Hematopoietic multipotent progenitor cell treated with erythropoietin and hydrocortisone succinate and interleukin-3 and kit ligand, for 4 days (in vitro differentiated cells): ENCODE measurements at regions not wholly inside any gene's neighbourhood (a gene's known extent, or its start where the extent isn't known, plus 50 kb on each side); places are given as distances from the start of the nearest gene placed in this dataset.
"Not testable (repeated sequence)": the region's sequence is repeated elsewhere in the genome, so short reads cannot be mapped to it uniquely, and the experiment has no call there.

Source experiments
- DNase-seq: peaks from one replicate; pipeline ENCODE4 v3.0.0-alpha.2; 2015

GRCh38 chr7:121519548-121520521 is 123.7 kb upstream of the FAM3C start:
- no peak for DNase-seq

DNA sequence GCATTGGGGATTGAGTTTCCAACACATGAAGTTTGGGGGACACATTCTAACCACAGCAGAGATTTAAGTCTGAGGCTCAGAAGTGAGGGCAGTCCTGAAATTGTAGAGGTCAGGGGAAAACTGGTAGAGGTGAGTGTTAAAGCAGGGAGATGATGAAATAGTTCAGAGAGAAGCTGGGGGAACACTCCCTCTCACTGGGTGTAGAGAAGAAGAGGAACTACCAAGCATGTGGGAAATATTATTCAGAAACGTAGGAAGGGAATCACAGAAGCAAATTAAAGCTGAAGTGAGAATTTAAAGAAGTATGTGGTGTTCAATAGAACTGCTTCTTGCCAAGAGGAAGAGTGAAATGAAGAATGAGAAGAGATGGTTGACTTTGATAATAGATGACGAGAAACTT is 121.5 kb upstream of the FAM3C start:
- peak; percentile 3 for DNase-seq

DNA sequence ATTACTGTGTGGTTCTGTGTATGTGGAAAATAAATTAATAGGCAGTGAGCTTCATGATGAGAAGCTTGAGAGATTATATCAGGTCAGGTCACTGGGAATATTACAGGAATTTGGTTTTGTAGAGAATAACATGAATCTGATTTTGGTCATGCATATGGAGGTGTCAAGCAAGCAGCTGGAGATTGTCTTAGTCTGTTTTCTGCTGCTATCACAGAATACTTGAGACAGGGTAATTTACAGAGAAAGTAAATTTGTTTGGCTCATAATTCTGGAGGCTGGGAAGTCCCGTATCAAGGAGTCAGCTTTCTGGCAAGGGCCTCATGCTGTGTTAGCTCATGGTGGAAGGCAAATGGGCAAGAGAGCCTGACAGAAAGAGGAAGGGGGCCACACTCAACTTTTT is 120.7 kb upstream of the FAM3C start:
- no peak for DNase-seq

GRCh38 chr7:121515630-121516401 is 119.7 kb upstream of the FAM3C start:
- DNase-seq = no peak

GRCh38 chr7:121515229-121515628 is 119.1 kb upstream of the FAM3C start:
- DNase-seq = no peak

DNA sequence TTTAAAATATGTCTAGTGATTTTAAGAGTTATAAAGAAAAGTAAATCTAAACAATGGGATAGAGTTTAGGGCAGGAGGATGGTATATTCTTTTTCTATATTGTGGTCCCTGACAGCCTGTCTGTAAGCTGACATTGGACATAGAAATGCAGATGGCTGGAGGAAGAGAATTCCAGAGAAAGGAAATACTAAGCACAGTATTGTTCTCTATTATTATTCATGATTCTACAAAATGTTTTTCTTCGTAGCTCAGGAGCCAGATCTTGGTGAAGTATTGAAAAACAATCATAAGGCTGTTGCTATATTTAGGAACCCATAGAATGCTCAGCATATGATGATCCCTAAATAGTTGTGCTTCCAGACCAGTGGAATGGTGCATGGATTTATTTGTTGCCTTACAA is 117.0 kb upstream of the FAM3C start:
- DNase-seq = no peak

DNA sequence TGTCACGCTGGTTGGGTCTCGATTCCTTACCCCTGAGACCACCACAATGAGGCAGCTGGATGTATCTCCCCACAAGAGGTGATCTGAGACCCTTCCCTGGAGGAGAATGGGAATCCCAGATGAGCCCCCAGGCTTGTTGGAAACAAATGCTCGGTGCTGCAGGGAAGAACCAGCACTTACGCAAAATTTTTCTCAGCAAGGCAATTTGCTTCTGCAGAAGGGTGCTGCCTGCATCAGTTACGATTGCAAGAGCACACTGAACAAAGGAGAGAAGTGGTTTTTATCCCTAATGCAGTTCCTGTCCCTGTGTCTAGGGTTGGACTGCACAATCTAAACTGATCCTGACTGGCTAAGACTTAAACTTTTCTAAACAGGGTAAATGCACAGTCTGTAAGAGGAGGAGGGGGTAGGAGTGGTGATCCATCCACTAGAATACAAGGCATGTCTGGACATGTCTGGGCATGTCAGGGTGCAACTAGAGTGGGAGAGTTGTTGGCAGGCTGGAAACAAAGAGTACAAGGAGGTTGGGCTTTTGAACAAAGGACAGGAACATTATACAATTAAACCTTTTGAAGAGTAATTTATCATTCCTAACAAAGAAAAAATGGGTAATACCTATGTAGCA is 114.9 kb upstream of the FAM3C start:
- no peak for DNase-seq

GRCh38 chr7:121510302-121510701 is 114.2 kb upstream of the FAM3C start:
- DNase-seq = peak; percentile 21

DNA sequence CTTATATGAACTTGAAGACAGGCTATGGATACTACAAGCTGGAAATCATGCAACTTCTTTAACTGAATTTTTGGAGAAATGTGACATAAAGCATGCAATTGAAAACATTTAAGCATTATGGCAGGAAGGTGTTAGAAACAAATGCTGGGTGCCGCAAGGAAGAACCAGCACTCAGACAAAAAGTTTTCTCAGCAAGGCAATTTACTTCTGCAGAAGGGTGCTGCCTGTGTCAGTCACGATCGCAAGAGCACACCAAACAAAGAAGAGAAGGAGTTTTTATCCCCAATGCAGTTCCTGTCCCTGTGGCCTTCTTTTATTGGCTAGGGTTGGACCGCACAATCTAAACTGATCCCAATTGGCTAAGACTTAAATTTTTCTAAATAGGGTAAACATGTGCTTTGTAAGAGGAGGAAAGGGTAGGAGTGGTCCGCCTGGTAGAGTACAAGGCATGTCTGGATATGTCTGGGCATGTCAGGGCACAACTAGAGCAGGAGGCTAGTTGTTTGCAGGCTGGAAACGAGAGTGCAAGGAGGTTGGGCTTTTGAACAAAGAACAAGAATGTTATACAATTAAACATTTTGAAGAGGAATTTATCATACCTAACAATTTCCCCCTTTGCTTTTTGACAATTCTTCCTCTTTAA is 109.6 kb upstream of the FAM3C start:
- no peak for DNase-seq

- no peak for DNase-seq
Observed at GRCh38 chr7:121505021-121505420, 108.9 kb upstream of the FAM3C start.

GRCh38 chr7:121504482-121504881 is 108.4 kb upstream of the FAM3C start:
- no peak for DNase-seq

- DNase-seq = no peak
Observed at GRCh38 chr7:121503730-121504129, 107.6 kb upstream of the FAM3C start.

DNA sequence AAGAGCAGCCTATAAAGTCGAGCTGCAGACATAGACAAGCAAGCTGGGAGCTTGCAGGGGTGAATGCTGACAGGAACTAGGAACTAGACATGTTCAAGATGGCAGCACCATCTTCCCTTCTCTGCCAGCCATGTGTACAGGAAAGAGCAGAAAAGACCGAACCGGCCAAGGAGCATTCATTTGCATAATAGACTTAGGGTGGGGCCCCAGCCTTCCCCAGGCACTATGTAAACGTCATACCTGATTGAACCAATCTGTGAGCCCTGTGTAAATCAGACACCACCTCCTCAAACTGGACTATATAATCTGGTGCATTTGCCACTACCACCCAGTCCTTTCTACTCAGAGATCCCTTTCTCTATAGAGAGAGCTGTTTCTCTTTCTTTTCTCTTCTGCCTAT is 106.9 kb upstream of the FAM3C start:
- no peak for DNase-seq

GRCh38 chr7:121501566-121501965 is 105.5 kb upstream of the FAM3C start:
- DNase-seq = no peak

DNA sequence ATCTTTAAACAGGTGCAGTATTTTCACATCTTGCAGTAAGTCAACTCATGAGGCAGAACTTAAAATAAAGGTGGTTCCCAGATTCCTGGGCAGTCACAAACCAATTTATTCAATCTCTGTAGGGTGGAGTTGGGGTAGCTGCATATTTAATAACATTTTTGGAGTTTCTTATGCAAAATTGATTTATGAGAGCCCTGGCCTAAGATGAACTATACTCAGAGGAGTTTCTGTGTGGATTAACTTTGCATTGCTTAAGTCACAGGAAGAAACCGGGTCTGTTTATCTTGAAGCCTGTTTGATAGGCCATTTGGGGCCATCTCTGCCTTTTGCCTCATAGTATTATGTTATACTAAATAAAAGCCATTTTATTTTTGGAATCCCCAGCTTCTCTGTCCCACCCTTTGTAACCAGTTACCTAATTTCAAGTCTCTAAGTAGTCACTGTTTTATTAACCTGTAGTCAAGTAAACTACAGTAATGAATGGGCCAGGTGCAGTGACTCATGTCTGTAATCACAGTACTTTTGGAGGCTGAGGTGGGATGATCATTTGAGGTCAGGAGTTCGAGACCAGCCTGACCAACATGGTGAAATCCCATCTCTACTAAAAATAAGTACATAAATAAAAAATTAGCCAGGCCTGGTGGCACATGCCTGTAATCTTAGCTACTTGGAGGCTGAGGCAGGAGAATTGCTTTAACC is 104.4 kb upstream of the FAM3C start:
- no peak for DNase-seq

DNA sequence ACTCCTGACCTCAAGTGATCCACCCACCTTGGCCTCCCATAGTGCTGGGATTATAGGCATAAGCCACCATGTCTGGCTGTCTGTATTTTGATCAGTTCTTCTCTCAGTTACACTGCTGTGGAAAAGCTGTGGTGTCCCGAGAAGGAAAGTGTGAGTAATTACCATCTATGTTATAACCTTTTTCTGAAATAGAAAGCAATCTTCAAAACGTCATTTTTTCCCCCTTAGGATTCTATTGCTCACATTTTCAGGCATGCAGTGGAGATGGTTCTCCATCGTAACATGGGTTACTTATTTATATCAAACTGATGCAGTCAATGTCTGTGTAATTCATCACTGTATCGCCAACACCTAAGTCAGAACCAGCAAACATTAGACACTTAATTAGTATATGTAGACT is 103.5 kb upstream of the FAM3C start:
- no peak for DNase-seq

- DNase-seq = no peak
Observed at GRCh38 chr7:121498816-121499215, 102.7 kb upstream of the FAM3C start.

- DNase-seq = not testable (repeated sequence)
Observed at GRCh38 chr7:121497545-121497944, 101.4 kb upstream of the FAM3C start.

GRCh38 chr7:121494516-121494915 is 98.4 kb upstream of the FAM3C start:
- no peak for DNase-seq

- DNase-seq = no peak
Observed at GRCh38 chr7:121493553-121493952, 97.4 kb upstream of the FAM3C start.

- no peak for DNase-seq
Observed at GRCh38 chr7:121490309-121490708, 94.2 kb upstream of the FAM3C start.

DNA sequence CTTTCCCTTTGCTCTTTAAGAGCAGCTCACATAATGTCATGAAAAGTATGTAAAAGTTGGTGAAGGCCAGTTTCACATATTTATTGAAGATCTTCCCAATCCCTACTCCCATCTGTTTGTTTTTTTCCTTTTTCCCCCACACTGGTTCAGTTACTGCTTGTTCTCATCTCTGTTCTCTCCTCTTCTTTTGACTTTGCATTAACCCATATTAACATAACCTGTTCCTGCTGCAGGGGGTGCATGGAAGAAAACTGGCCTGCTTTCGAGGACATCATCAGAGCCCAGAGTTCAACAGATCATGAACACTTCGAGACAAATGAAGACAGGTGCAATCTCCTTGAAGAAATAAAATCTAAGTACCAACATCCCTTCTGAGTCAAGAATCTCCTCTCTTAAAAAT is 93.3 kb upstream of the FAM3C start:
- DNase-seq = no peak
